Thoracic aorta (tissue), 2 donors: ENCODE measurements at regions not wholly inside any gene's neighbourhood (a gene's known extent, or its start where the extent isn't known, plus 50 kb on each side); places are given as distances from the start of the nearest gene placed in this dataset.
A peak's percentile ranks its signal among the peaks of the same experiment; 100 is the strongest.

Source experiments
- ATAC-seq: fragments of 150-250 bp; one replicate; pipeline ENCODE4 v1.8.0; 2017; ENCODE audit warnings: low read depth; ENCODE audit not compliant: insufficient number of reproducible peaks, low FRiP score
- DNase-seq: peaks from one replicate; pipeline ENCODE4 v3.0.0-alpha.2; 2020; ENCODE audit warnings: low spot score
- H3K27ac ChIP-seq, 2 donors: fragments of 200-600 bp; sonication (generic); 1 replicate in 1 of 2; 2 replicates in 1 of 2; pipeline ENCODE4 v1.5.1; 2016; ENCODE audit warnings: mild to moderate bottlenecking in 2 of 2, moderate library complexity in 2 of 2
- H3K27me3 ChIP-seq: fragments of 200-600 bp; sonication (generic); replicated peaks from 2 replicates; pipeline ENCODE4 v1.6.0; 2016; ENCODE audit warnings: mild to moderate bottlenecking; ENCODE audit not compliant: insufficient read depth
- H3K36me3 ChIP-seq: fragments of 200-600 bp; sonication (generic); one replicate; pipeline ENCODE4 v1.5.1; 2016
- H3K4me1 ChIP-seq, 2 donors: fragments of 200-600 bp; sonication (generic); 1 replicate in 1 of 2; 2 replicates in 1 of 2; pipeline versions ENCODE4 v1.5.1 to v1.6.0; 2016; ENCODE audit warnings: low read depth in 2 of 2, mild to moderate bottlenecking in 1 of 2; ENCODE audit not compliant: control insufficient read depth in 1 of 2
- H3K4me3 ChIP-seq: fragments of 200-600 bp; sonication (generic); 2 replicates; pipeline ENCODE4 v1.5.1; 2016; ENCODE audit warnings: mild to moderate bottlenecking
- H3K9me3 ChIP-seq: fragments of 200-600 bp; sonication (generic); 2 replicates; pipeline ENCODE4 v1.5.1; 2016
- CTCF ChIP-seq: fragments of 200-600 bp; sonication (generic); IDR thresholded peaks from one replicate; pipeline ENCODE4 v1.5.1; 2019; ENCODE audit warnings: antibody characterized with exemption

GRCh38 chr2:181805228-181806038 lies 86.1 kb upstream of the ITPRID2 start:
- Histone ChIP-seq H3K9me3 (peaks cover 5% of the 10 kb centered on the region), H3K27ac (peak overlapping the region; percentile 58 to 78), H3K4me3 (peak overlapping the region; percentile 7), H3K27me3 (no peaks in the 10 kb centered on the region), H3K4me1 (peaks cover 20 to 45% of the 10 kb centered on the region in 2 donors), H3K36me3 (no peaks in the 10 kb centered on the region)
- DNase-seq: no peak
- no peak for TF ChIP-seq CTCF
- ATAC-seq: peak; percentile 73

GRCh38 chr2:181806039-181806392 lies 85.5 kb upstream of the ITPRID2 start:
- peak overlapping the region; percentile 58 to 78 for H3K27ac ChIP-seq
- peak; percentile 31 for ATAC-seq
- TF ChIP-seq CTCF: no peak
- no peaks in the 10 kb centered on the region for H3K36me3 ChIP-seq
- H3K9me3 ChIP-seq: peaks cover 5% of the 10 kb centered on the region
- no peaks in the 10 kb centered on the region for H3K27me3 ChIP-seq
- H3K4me1 ChIP-seq: peaks cover 20 to 50% of the 10 kb centered on the region in 2 donors
- H3K4me3 ChIP-seq: no peak overlapping the region
- no peak for DNase-seq

GRCh38 chr2:181807526-181807925 lies 84.0 kb upstream of the ITPRID2 start:
- H3K36me3 ChIP-seq: no peaks in the 10 kb centered on the region
- peak overlapping the region in 1 of 2 donors; percentile 58 for H3K27ac ChIP-seq
- no peaks in the 10 kb centered on the region for H3K27me3 ChIP-seq
- no peak for TF ChIP-seq CTCF
- no peak overlapping the region for H3K4me3 ChIP-seq
- DNase-seq (no peak), ATAC-seq (no peak)
- H3K4me1 ChIP-seq: peaks cover 23 to 62% of the 10 kb centered on the region in 2 donors
- peaks cover 1% of the 10 kb centered on the region for H3K9me3 ChIP-seq

- H3K36me3 ChIP-seq: no peaks in the 10 kb centered on the region
- H3K4me3 ChIP-seq: peak overlapping the region; percentile 22
- peaks cover 15 to 44% of the 10 kb centered on the region in 2 donors for H3K4me1 ChIP-seq
- peak overlapping the region in 1 of 2 donors; percentile 46 for H3K27ac ChIP-seq
- no peaks in the 10 kb centered on the region for H3K9me3 ChIP-seq
- no peak for TF ChIP-seq CTCF
- DNase-seq: no peak
- peak; percentile 44 for ATAC-seq
- H3K27me3 ChIP-seq: no peaks in the 10 kb centered on the region
Measured at GRCh38 chr2:181810823-181811695, 80.5 kb upstream of the ITPRID2 start.

GRCh38 chr2:181812106-181812743 lies 79.3 kb upstream of the ITPRID2 start:
- peaks cover 9 to 33% of the 10 kb centered on the region in 2 donors for H3K4me1 ChIP-seq
- ATAC-seq (no peak), DNase-seq (no peak)
- no peaks in the 10 kb centered on the region for H3K36me3 ChIP-seq
- TF ChIP-seq CTCF: no peak
- no peak overlapping the region for H3K4me3 ChIP-seq
- no peak overlapping the region for H3K27ac ChIP-seq
- no peaks in the 10 kb centered on the region for H3K9me3 ChIP-seq
- no peaks in the 10 kb centered on the region for H3K27me3 ChIP-seq
